Fibroblast of skin of back (primary cell): ENCODE measurements at regions not wholly inside any gene's neighbourhood (a gene's known extent, or its start where the extent isn't known, plus 50 kb on each side); places are given as distances from the start of the nearest gene placed in this dataset.

Experiments
- DNase-seq: peaks from one replicate; pipeline ENCODE4 v3.0.0-alpha.2; 2013

DNA sequence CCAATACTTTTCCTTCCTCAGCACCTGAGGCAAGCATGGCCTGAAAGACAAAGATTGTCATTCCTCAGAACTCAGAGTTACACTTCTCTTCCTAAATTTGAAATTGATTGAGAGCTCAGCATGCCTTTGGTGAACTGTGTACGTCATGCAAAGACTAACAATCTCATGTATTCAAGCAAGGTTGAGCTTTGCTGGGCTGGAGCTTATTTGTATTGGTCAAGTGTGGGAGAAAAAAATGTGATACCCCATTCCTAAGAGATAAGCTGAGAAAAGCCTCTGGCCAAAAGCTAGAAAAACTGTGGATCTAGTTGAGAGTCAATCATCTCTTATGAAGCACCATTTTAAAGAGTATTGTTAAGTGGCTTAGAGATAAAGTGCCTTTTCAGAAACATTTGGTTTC, 392.2 kb downstream of the RASEF start:
- no peak for DNase-seq

DNA sequence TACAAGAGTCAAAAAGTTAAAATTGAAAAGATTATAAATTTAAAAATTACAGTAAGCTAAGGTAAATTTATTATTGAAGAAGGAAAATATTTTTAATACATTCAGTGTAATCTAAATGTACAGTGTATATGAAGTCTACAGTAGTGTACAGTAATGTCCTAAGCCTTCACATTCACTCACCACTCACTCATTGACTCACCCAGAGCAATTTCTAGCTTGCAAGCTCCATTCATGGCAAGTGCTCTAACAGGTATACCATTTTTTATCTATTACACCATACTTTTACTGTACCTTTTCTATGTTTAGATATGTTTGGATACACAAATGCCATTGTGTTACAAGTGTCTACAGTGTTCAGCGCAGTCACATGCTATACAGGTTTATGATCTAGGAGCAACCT, 389.7 kb downstream of the RASEF start:
- no peak for DNase-seq

DNA sequence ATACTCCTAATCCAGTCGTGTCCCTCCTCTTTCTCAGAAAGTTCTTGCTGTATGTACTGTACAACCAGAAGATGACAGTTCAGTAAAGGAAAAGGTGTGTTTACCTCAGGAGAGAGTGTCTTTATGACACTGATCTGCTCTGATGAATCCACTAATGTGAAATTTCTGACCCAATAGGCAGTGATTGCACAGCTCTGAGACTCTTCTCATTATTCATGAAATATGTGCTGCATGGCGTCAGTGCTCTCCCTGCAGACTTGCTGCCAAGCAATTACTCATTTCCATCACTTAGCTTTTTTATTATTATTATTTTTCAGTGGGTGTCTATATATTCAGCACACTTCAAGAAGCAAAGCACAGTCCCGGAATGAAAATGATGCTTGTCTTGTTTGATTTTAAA, 389.0 kb downstream of the RASEF start:
- DNase-seq: no peak

DNA sequence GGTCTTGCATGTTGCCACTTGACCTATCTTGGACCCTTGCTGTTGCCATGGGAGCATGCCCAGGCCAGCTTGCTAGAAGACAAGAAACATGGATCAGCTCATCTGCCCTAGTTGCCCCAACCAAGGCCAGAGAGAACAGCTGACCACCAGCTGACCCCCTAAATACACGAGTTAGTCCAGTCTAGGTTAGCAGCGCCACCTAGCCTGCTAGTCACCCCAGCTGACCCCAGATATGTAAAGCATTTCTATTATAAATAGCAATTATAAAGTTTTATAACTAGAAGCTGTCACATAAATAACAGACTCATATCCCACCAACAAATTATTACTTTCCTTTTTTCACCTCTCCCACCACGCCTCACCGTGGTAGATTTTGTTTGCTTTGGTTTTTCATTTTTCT, 387.8 kb downstream of the RASEF start:
- DNase-seq: no peak

DNA sequence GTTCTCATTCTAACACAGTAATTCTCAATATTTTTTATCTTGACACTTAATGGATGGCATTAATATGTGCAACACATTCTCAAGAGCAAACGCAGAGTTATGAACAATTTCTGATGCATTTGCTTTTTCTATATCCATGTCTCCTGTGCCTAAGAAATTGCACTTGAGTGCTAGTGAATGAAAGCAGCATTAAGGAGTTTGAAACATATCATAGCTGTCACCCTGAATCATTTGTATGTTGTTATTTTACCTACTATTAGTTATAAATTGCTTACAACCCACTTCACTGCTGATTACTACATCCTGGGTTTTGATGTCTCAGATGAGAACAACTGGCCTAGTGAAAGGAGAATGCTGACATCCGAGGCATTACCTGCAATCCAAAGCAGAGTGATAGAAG, 387.3 kb downstream of the RASEF start:
- DNase-seq: no peak

DNA sequence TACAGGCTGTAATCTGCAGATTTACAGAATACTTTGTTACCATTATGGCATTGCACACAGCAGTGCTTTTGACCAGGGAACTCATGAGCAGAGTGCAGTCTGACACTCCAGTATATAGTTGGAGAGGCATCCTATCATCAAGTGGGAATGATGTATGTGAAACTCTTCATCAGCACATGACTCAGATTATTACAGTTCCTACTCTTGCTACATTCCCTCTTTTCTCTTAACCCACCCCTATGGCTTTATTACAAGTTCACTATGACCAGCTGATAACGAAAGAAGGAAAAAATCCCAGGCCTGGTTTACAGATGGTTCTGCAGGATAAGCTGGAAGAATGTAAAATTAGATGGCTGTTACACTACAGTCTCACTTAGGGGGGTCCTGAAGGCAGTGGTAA, 385.9 kb downstream of the RASEF start:
- DNase-seq: no peak

DNA sequence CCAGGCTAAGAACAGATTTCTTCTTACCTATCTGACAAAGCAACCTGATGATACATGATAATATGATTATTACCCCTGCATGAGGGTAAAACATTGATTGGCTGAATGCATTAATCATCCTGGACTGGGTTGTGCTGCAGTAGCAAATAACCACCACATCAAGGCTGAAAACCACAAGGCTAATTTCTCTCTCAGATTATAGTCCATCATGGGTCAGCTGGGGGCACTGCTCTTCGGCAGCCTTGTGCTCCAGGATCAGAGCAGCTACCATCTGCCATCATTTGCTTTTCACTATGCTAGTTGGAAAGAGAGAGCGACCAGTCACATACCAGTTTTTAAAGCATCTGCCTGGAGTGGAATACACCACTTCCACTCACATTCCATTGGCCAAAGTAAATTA, 383.5 kb downstream of the RASEF start:
- DNase-seq: no peak

DNA sequence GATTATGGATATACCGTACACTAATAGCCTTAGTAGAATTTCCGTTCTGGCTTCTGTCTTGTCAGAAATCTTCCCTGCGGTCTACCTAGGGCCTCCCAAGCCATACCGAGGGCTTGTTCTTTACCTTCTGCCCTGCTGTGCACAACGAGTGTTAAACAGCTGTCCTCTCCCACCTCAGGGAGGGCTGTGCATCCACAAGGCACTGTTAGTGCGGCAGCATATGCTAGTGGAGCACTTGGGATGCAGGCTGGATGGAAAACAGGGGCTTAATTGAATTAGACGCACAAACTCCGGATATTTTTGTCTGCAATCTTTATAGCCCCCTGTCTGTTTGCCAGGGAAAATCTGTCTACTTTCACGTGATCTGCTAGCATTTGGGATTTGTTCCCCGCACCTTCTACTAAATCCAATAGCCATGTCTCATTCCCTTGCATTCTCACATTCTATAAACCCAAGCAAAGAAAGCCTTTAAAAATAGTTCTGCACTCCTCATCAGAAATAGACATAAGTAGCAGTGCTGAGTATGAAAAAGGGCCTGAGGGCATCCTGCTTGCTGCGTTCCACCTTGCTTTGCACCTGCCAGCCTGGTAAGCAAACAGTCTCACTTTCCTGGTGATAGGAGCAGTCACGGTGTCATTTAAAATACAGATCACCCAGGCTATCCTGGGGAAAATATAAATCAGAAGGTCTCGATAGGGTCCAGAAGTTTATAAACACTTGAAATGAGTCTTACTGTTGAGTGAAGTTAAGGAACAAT, 382.6 kb downstream of the RASEF start:
- DNase-seq: no peak

- no peak for DNase-seq
These were observed 381.1 kb downstream of the RASEF start for GRCh38 chr9:82681809-82682208.

- DNase-seq: no peak
These were observed 380.5 kb downstream of the RASEF start for GRCh38 chr9:82682431-82682830.

GRCh38 chr9:82695704-82696103, 367.2 kb downstream of the RASEF start:
- DNase-seq: no peak

DNA sequence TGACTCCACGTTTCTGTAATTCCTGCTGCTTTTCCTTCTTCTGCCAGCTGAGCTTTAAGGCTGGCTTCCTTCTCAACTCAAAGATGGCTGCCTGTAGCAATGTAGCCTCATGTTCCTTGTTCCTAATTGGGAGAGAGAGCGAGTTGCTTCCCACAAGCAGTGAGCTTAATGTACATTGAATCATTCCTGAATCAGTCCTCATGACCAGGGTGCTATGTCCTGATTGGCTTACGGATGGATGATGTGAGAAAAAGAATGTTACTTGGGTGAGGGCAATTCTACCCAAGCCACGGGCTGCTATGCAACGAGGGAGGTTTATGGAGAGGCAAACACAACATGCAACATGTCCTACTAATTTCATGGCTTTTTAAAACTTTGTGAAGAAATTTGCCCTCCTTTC, 356.2 kb downstream of the RASEF start:
- no peak for DNase-seq

- no peak for DNase-seq
These were observed 346.1 kb downstream of the RASEF start for GRCh38 chr9:82716821-82717220.

DNA sequence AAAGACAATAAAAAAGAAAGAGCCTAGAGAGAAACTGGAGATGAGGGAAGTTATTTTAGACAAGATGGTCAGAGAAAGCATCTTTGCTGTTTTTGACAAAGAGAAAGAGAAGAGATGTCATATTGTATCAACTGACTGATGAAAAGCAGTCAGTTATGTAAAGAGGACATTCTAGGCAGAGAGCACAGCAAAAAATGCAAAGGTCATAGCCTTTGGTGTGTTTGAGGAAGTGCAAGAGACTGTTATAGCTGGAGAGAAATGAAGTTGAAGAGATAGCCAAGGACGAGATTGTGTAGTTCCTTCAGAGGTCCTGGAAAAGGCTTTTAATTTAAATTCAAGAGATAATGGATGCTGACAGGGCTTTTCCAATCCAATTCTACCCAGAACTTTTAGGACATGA, 342.4 kb downstream of the RASEF start:
- no peak for DNase-seq

- peak; percentile 4 for DNase-seq
These were observed 341.3 kb downstream of the RASEF start for GRCh38 chr9:82721593-82721992.

GRCh38 chr9:82722051-82722450, 340.9 kb downstream of the RASEF start:
- no peak for DNase-seq

DNA sequence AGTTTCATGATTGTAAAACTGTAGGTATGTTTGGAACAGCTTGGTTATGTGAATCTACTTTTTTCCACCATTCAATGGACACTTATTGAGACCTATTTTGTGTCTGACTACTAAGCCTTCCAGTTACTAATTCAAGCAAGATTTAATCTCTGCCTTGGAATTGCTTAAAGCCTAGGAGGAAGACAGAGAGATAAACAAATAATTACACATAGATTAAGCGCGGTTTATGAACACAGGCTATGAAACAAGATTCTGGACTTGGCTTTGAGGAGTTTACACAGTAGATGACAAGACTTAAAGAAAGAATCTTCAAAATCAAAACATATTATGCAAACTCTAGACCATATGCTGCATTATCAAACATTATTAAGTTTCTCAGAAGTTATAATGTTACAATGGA, 340.4 kb downstream of the RASEF start:
- no peak for DNase-seq

- no peak for DNase-seq
These were observed 336.3 kb downstream of the RASEF start for GRCh38 chr9:82726424-82727276.

- no peak for DNase-seq
These were observed 333.8 kb downstream of the RASEF start for GRCh38 chr9:82729141-82729540.

DNA sequence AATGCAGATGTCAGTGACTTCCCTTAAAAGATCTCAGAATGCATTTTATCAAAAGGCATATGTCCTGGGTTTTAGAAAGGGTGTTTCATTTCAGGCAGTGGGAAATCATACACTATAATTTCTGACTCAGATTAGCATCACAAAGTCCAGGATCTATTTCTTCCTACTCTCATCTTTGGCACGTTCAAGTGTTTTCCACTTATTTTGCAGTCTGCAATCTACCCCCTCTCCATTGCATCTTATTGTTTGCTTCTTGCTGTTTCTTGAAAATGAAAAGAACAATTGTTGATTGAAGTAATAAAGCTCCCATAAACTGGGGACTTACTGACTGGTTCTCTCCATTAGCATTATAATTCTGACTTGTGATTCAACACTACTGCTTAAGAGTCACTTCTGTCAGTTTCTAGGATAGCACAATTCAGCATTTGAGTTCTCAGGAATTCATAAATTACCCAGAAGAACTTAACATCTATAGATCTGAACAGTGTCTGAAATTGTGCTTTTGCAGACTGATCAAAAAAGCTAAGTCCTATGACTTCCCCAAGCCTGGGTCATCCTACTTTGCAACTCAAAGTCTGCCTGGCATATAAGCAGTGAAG, 332.9 kb downstream of the RASEF start:
- no peak for DNase-seq

DNA sequence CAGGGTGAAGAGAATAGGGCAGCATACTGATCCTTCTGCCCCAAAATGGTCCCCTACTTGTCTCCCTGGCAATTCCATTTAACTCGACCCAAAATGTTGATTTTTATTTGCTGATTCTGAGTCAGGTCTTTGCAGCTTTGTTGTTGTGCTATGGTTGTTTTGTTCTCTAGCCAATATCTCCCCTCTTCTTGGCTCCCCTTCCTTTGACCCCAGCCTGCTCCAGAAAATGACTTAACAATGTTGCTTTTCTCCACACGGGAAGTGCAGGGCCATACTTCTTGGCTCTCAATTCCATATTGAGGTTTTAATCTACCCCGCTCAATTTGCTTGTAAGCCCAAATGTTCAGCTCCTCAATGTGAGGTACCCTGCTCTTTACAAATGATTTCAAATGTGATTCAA, 330.0 kb downstream of the RASEF start:
- DNase-seq: no peak

GRCh38 chr9:82736126-82736525, 326.8 kb downstream of the RASEF start:
- DNase-seq: no peak

- DNase-seq: no peak
These were observed 326.2 kb downstream of the RASEF start for GRCh38 chr9:82736701-82737100.

DNA sequence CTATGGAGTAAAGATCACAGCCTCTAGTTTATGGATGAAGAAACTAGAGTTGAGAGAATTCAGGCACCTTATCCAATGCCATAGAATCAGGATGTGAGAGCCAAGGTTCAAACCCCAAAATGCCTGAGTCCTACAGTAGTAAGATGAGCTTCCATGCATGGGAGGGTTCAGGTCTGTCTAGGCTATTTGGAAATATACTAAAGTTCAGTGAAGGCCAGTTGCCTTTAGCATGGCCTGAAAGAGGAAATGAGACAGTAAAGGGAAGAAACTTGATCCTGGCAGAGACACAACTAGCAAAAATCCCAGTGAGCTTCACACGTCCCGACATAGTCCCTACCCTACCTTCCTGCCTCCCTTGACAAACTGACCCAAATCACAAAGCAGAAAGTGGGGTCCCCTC, 317.0 kb downstream of the RASEF start:
- no peak for DNase-seq
